Activated CD4-positive, CD25-positive, alpha-beta regulatory T cell treated with anti-CD3 and anti-CD28 coated beads, Interleukin-2, amount 50 U/mL, for 24 hours (primary cell): ENCODE measurements at regions not wholly inside any gene's neighbourhood (a gene's known extent, or its start where the extent isn't known, plus 50 kb on each side); places are given as distances from the start of the nearest gene placed in this dataset.
"Not testable (repeated sequence)": the region's sequence is repeated elsewhere in the genome, so short reads cannot be mapped to it uniquely, and the experiment has no call there.

Source experiments
- ATAC-seq, 2 donors: fragments of 150-1000 bp; cut with Tn5 transposase; one replicate each; pipeline ENCODE4 v1.10.0; 2021; ENCODE audit warnings: mild to moderate bottlenecking in 1 of 2, moderate library complexity in 1 of 2

DNA sequence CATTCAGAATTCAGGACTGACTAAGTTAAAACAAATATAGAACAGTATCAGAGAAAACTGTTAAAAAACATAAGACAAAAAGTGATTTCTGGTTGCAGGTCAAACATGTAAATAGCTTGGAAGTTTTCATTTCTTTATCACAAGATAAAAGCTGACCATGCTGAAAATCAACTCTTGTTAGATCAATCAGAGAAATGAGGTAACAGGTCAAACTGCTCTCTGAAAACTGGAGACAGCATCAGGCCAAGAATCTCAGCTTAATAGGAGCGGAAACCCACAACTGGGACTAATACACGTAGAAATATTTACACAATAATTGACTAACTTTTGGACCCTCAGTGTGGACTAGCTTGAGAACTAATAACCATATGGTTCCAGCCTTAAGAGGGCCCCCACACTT, 1012.8 kb upstream of the EDIL3 start:
- no peak for ATAC-seq

DNA sequence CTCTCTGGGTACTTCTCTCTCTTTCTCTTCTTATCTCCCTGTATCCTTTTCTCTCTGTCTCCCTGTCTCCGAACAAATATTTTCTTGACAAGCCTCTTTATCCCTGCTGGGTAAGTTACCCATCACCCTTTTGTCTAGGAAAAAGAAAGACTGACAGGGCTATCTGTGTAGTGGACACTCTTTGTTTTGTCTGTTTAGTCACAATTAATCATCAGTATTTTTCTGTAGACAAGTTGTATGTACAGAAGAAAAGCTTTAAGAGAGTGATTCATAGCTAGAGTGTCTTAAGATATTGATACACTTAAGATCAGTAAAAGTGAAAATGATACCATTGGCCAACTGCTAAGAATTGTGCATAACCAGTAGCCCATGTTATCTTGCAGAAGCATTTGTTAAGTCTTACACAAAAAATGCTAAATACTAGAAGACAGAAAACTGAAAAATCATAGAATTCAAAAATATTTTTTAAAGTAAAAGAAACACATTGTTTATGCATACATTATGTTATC, 1043.8 kb upstream of the EDIL3 start:
- ATAC-seq = no peak

- ATAC-seq = not testable (repeated sequence)
Observed at GRCh38 chr5:85431726-85432125, 1047.0 kb upstream of the EDIL3 start.

DNA sequence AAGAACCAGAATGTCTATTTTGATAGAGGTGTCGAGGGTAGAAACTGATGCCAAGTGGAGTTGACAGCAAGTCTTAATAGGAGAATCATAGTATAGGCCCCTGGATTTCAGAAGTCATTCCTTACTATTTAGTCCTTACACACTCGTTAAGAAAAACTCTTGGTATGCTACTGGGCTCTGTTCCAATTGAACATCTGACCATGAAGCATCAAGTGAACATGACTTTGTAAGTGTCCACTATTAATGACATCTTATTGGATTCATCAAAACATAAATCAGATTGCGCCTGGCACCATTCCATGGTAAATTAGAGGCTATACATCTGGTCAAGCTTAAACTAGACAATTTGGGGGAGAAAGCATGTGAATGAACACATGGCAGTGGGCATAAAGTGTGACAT, 1056.5 kb upstream of the EDIL3 start:
- no peak for ATAC-seq

- ATAC-seq = no peak
Observed at GRCh38 chr5:85441853-85442252, 1057.2 kb upstream of the EDIL3 start.

GRCh38 chr5:85452322-85453025, 1067.8 kb upstream of the EDIL3 start:
- no peak for ATAC-seq

DNA sequence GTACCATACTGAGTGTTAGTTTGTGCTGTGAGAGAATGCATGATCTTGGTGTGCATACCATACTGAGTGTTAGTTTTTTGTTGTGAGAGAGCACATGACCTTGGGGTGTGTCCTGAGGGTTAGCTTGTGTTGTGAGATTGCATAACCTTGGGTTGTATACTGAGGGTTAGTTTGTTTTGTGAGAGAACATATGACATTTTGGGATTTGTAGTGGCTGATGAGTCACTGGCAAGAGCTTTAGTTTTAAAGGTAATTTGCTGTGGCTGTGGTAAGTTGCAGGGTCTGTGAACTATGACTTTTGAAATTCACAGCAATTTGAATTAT, 1068.3 kb upstream of the EDIL3 start:
- no peak for ATAC-seq

GRCh38 chr5:85458319-85458718, 1073.6 kb upstream of the EDIL3 start:
- no peak for ATAC-seq

DNA sequence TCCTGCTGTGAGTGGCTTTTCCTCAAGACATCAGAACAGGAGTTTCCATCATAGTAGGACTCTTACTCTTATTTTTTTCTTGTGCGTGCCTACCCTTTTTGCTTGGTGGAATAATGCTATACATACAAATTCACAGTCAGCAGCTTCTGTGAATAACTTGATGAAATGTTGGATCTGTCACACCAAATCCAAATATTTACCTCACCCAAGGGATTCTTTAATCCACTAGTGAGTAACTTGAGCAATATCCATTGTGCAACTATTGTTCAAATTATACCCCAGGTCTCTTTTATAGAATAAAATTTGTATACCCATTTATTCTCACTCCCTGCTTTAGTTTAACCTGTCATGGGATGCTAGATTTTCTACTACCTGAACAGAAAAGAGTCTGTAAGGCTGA, 1078.3 kb upstream of the EDIL3 start:
- ATAC-seq = no peak

GRCh38 chr5:85466423-85466822, 1081.7 kb upstream of the EDIL3 start:
- no peak for ATAC-seq

GRCh38 chr5:85472749-85473148, 1088.1 kb upstream of the EDIL3 start:
- ATAC-seq = no peak

DNA sequence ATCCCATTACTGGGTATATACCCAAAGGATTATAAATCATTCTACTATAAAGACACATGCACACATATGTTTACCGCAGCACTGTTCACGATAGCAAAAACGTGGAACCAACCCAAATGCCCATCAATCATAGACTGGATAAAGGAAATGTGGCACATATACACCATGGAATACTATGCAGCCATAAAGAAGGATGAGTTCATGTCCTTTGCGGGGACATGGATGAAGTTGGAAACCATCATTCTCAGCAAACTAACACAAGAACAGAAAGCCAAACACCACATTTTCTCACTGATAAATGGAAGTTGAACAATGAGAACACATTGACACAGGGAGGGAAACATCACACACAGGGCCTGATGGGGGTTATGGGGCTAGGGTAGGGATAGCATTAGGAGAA, 1090.5 kb upstream of the EDIL3 start:
- ATAC-seq = not testable (repeated sequence)

GRCh38 chr5:85476617-85477016, 1091.9 kb upstream of the EDIL3 start:
- no peak for ATAC-seq

DNA sequence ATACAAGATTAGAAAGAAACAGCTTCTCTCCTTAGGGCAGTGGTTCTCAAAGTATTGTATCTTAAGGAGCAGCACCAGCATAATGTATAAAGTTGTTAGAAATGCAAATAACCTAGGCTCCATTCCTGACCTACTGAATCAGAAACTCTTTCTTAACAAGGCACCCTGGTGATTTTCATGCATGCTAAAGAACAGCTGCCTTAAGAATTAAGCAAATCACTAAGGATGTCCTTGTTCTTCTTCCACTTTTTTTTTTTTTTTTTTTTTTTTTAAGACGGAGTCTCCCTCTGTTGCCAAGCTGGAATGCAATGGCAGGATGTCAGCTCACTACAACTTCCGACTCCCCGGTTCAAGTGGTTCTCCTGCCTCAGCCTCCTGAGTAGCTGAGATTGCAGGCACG, 1095.2 kb upstream of the EDIL3 start:
- ATAC-seq = no peak

DNA sequence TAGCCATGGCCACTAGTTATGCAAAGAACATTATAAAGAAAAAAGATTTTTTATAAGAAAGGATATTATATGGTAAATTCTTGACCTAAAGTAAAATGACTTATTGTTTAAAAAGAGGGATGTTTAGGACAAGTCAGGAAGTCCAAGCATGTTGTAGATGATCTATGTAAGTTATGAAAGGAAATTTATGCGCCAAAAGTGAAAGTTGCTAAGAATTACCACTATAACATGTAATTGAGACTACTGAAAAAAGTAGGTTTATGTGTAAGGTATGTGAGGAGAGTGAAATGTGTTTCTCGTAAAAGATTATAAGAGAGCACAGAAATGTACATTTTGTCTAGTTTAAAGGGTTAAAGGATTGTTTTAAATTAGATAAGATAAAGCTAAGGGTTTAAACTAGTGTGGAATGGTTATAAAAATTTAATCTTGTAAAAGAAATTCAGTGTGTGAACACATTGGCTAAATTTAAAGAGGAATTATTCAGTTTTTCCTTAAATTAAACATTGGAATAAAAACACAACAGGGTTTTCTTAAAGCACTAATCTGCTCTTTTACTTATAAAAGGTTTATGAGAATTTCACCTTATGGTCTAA, 1100.4 kb upstream of the EDIL3 start:
- ATAC-seq = no peak

GRCh38 chr5:85488295-85488694, 1103.6 kb upstream of the EDIL3 start:
- no peak for ATAC-seq

GRCh38 chr5:85500869-85501268, 1116.2 kb upstream of the EDIL3 start:
- ATAC-seq = no peak

DNA sequence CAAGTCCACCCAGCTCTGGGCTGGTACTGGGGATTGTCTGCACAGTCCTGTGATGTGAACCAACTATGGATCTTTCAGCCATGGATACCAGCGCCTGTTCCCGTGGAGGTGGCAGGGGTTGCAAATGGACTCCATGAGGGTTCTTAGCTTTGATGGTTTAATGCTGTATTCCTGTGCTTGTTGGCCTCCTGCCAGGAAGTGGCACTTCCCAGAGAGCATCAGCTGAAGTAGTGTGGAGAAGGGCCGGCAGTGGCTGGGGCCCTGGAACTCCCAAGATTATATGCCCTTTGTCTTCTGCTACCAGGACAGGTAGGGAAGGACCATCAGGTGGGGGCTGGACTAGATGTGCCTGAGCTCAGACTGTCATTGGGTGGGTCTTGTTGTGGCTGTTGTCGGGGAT, 1104.8 kb upstream of the COX7C start:
- ATAC-seq = no peak

GRCh38 chr5:85515588-85515987, 1102.2 kb upstream of the COX7C start:
- ATAC-seq = no peak

GRCh38 chr5:85517386-85517785, 1100.4 kb upstream of the COX7C start:
- no peak for ATAC-seq

GRCh38 chr5:85533341-85534047, 1084.2 kb upstream of the COX7C start:
- ATAC-seq = no peak

GRCh38 chr5:85538362-85538761, 1079.4 kb upstream of the COX7C start:
- ATAC-seq = no peak

DNA sequence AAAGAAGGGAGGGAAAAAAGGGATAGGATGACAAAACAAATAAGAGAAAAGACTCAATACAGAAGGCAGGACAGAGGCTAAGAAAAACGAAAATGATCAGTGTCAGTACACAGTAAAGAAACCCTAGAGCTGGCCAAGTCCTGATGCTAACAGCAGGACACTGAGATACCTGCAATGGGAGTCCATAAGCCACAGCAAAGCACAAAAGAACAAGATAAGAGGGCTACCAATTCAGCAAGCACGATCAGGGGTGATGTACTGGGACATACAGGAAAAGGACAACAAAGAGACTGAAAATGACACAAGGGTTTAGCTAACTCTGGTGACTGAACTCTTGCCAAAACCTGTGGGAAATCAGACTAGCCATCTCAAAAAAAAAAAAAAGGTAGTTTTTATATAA, 1072.6 kb upstream of the COX7C start:
- ATAC-seq = no peak

DNA sequence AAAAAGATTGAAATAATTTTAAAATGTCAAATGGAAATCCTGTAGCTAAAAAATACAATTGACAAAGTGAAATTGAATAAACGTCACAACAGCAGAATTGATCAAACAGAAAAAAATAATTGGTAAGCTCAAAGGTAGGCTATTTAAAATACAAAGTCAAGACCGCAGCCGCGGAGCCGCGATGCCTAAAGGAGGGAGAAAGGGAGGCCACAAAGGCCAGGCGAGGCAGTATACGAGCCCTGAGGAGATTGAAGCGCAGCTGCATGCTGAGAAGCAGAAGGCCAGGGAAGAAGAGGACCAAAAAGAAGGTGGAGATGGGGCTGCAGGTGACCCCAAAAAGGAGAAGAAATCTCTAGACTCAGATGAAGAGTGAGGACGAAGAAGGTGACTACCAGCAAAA, 1068.5 kb upstream of the COX7C start:
- no peak for ATAC-seq
